Transverse colon (tissue), 4 donors: ENCODE measurements at regions not wholly inside any gene's neighbourhood (a gene's known extent, or its start where the extent isn't known, plus 50 kb on each side); places are given as distances from the start of the nearest gene placed in this dataset.

Experiments used
- DNase-seq: peaks from one replicate; pipeline ENCODE4 v3.0.0-alpha.2; 2019
- H3K27ac ChIP-seq, 4 donors: fragments of 200-600 bp; sonication (generic); 2 replicates each; pipeline ENCODE4 v1.5.1; 2016 to 2018; ENCODE audit warnings: inconsistent platforms in 4 of 4
- H3K27me3 ChIP-seq: fragments of 200-600 bp; sonication (generic); 2 replicates; pipeline ENCODE4 v1.5.1; 2017; ENCODE audit warnings: inconsistent platforms
- H3K36me3 ChIP-seq, 4 donors: fragments of 200-600 bp; sonication (generic); 2 replicates each; pipeline ENCODE4 v1.5.1; 2017 to 2019; ENCODE audit warnings: inconsistent platforms in 4 of 4
- H3K4me1 ChIP-seq, 4 donors: fragments of 200-600 bp; sonication (generic); 2 replicates each; pipeline ENCODE4 v1.5.1; 2017 to 2020; ENCODE audit warnings: inconsistent platforms in 4 of 4
- H3K4me3 ChIP-seq, 4 donors: fragments of 200-600 bp; sonication (generic); 1 replicate in 1 of 4; 2 replicates in 3 of 4; pipeline versions ENCODE4 v1.5.1 to v1.6.1; 2017 to 2019; ENCODE audit warnings: inconsistent platforms in 4 of 4
- H3K9me3 ChIP-seq, 2 donors: fragments of 200-600 bp; sonication (generic); 2 replicates each; pipeline ENCODE4 v1.5.1; 2017 to 2019; ENCODE audit warnings: inconsistent platforms in 2 of 2
- CTCF ChIP-seq, 5 experiments: fragments of 200-600 bp in 3 of 5; fragments of 450-650 bp in 2 of 5; sonication (generic) in 3 of 5; IDR thresholded peaks; 1 replicate in 2 of 5; 2 replicates in 3 of 5; pipeline ENCODE4 v1.5.1; 2016 to 2017; ENCODE audit warnings: antibody characterized with exemption in 5 of 5, inconsistent platforms in 3 of 5, mild to moderate bottlenecking in 2 of 5, moderate library complexity in 1 of 5
- EP300 ChIP-seq: sonication (generic); formaldehyde crosslinking; IDR thresholded peaks from one replicate; pipeline ENCODE4 v1.6.1; 2017; ENCODE audit warnings: antibody characterized with exemption, low read depth
- POLR2A ChIP-seq: fragments of 450-650 bp; IDR thresholded peaks from one replicate; pipeline ENCODE4 v1.6.1; 2016; ENCODE audit warnings: antibody characterized with exemption, mild to moderate bottlenecking, moderate library complexity
- POLR2AphosphoS5 ChIP-seq, 3 donors: sonication (generic); formaldehyde crosslinking; IDR thresholded peaks; one replicate each; pipeline ENCODE4 v1.6.1; 2016; ENCODE audit warnings: antibody characterized with exemption in 3 of 3
- WGBS, 2 donors: methylation state at CpG; one replicate each; pipeline ENCODE4 v1.1.5; 2018; ENCODE audit warnings: low coverage in 1 of 2; 5-methylcytosine and 5-hydroxymethylcytosine counted together
- in situ Hi-C, 4 donors: fragments of 200-750 bp; cut with MboI; loops; one replicate each; pipeline versions ENCODE4 v1.15.0 to v1.15.1; 2017; ENCODE audit warnings: low sequenced_read_pairs in 3 of 4, low pct_ligation_motif_present in 1 of 4, low pct_unique_long_range_greater_than_20kb in 1 of 4
- intact Hi-C: fragments of 100-400 bp; cut with DNase I; formaldehyde crosslinking; loops from one replicate; pipeline ENCODE4 v1.15.1; 2023; ENCODE audit warnings: low total_unique reads

GRCh38 chr2:136223274-136223673 lies 105.3 kb upstream of the CXCR4 start:
- no peak overlapping the region for H3K27ac ChIP-seq
- H3K36me3 ChIP-seq = no peaks in the 10 kb centered on the region
- no peaks in the 10 kb centered on the region for H3K9me3 ChIP-seq
- no peak for DNase-seq
- TF ChIP-seq EP300 (no peak), POLR2AphosphoS5 (IDR thresholded peaks at IDR 0.05) (no peak), CTCF (IDR thresholded peaks at IDR 0.05) (no peak), POLR2A (no peak)
- in situ Hi-C loops (no loop called here), intact Hi-C loops (loop anchor here (10.0 kb wide), 1 partner anchor 148 kb away; no protein-coding TSS in a partner anchor)
- peaks cover 0 to 8% (median 0%) of the 10 kb centered on the region in 4 donors for H3K4me1 ChIP-seq
- no peaks in the 10 kb centered on the region for H3K27me3 ChIP-seq
- H3K4me3 ChIP-seq = no peak overlapping the region
- 80 to 97% methylated on average over 1 to 7 of the region's 7 CpGs for WGBS, 2 donors

- DNase-seq = no peak
- Histone ChIP-seq H3K36me3 (no peaks in the 10 kb centered on the region), H3K27me3 (no peaks in the 10 kb centered on the region), H3K9me3 (no peaks in the 10 kb centered on the region), H3K4me1 (peaks cover 0 to 8% (median 0%) of the 10 kb centered on the region in 4 donors), H3K27ac (no peak overlapping the region), H3K4me3 (no peak overlapping the region)
- WGBS, 2 donors = 75 to 77% methylated on average over 5 of the region's 5 CpGs
- intact Hi-C loops (loop anchor here (10.0 kb wide), 1 partner anchor 148 kb away; no protein-coding TSS in a partner anchor), in situ Hi-C loops (no loop called here)
- no peak for TF ChIP-seq POLR2A
These were observed 104.9 kb upstream of the CXCR4 start for GRCh38 chr2:136222862-136223261.

- in situ Hi-C loops = no loop called here
- H3K36me3 ChIP-seq = no peaks in the 10 kb centered on the region
- no peaks in the 10 kb centered on the region for H3K27me3 ChIP-seq
- H3K4me1 ChIP-seq = peaks cover 0 to 5% (median 0%) of the 10 kb centered on the region in 4 donors
- H3K9me3 ChIP-seq = no peaks in the 10 kb centered on the region
- no peak for TF ChIP-seq CTCF (IDR thresholded peaks at IDR 0.05)
- no peak for TF ChIP-seq EP300
- TF ChIP-seq POLR2A = no peak
- TF ChIP-seq POLR2AphosphoS5 (IDR thresholded peaks at IDR 0.05) = no peak
- intact Hi-C loops = loop anchor here (10.0 kb wide), 1 partner anchor 146 kb away; no protein-coding TSS in a partner anchor
- H3K27ac ChIP-seq = no peak overlapping the region
- no peak for DNase-seq
- WGBS, 2 donors = 70 to 74% methylated on average over 3 of the region's 3 CpGs
- no peak overlapping the region for H3K4me3 ChIP-seq
These were observed 103.1 kb upstream of the CXCR4 start for GRCh38 chr2:136221026-136221425.

- no peaks in the 10 kb centered on the region for H3K4me1 ChIP-seq
- H3K9me3 ChIP-seq = no peaks in the 10 kb centered on the region
- no peak overlapping the region for H3K4me3 ChIP-seq
- H3K36me3 ChIP-seq = no peaks in the 10 kb centered on the region
- DNase-seq = no peak
- TF ChIP-seq CTCF (IDR thresholded peaks at IDR 0.05) = no peak
- TF ChIP-seq EP300 = no peak
- TF ChIP-seq POLR2AphosphoS5 (IDR thresholded peaks at IDR 0.05) = no peak
- no peak for TF ChIP-seq POLR2A
- 49 to 57% methylated on average over 4 of the region's 4 CpGs for WGBS, 2 donors
- H3K27ac ChIP-seq = no peak overlapping the region
- in situ Hi-C loops = no loop called here
- H3K27me3 ChIP-seq = no peaks in the 10 kb centered on the region
- intact Hi-C loops = loop anchor here (10.0 kb wide), 1 partner anchor 145 kb away; no protein-coding TSS in a partner anchor
These were observed 102.0 kb upstream of the CXCR4 start for GRCh38 chr2:136219963-136220362.

GRCh38 chr2:136219341-136219740 lies 101.4 kb upstream of the CXCR4 start:
- no peak overlapping the region for H3K27ac ChIP-seq
- intact Hi-C loops = no loop called here
- no peak for TF ChIP-seq CTCF (IDR thresholded peaks at IDR 0.05)
- no peak for TF ChIP-seq POLR2AphosphoS5 (IDR thresholded peaks at IDR 0.05)
- TF ChIP-seq POLR2A = no peak
- TF ChIP-seq EP300 = no peak

More at GRCh38 chr2:136219341-136219740, 101.4 kb upstream of the CXCR4 start:
- DNase-seq = no peak
- Histone ChIP-seq H3K27me3 (no peaks in the 10 kb centered on the region), H3K36me3 (no peaks in the 10 kb centered on the region), H3K9me3 (no peaks in the 10 kb centered on the region), H3K4me1 (no peaks in the 10 kb centered on the region), H3K4me3 (no peak overlapping the region)
- WGBS, 2 donors = 63 to 76% methylated on average over 6 of the region's 6 CpGs
- in situ Hi-C loops = no loop called here
